ENCODE measurements at regions not wholly inside any gene's neighbourhood (a gene's known extent, or its start where the extent isn't known, plus 50 kb on each side); places are given as distances from the start of the nearest gene placed in this dataset.

DNA sequence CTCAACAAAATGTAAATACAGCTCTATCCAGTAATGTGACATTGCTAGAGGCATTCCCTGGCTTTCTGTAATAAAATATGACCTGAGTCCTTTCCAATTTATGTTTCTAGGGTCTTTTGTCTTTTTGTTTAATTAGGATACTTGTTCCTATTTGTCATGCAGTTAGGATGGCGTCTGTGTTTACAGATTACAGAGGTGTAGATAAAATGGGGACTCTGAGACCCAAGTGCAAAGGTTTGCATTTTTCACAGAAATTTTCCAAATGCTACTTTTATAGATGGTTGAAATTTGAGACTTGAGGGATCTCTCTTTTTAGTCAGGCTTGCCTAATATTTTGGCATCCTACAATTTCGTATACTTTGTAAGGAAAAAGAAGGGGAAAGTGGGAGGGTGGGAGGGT lies 332.4 kb downstream of the PTEN start:
- TF ChIP-seq EP300 (IDR thresholded peaks at IDR 0.05; ENCODE audit: borderline replicate concordance) (no peak), YY1 (IDR thresholded peaks at IDR 0.05; ENCODE audit: low read depth) (no peak), TAF1 (IDR thresholded peaks at IDR 0.05; ENCODE audit: low read depth) (no peak)
- TF ChIP-seq, protein P1, sequence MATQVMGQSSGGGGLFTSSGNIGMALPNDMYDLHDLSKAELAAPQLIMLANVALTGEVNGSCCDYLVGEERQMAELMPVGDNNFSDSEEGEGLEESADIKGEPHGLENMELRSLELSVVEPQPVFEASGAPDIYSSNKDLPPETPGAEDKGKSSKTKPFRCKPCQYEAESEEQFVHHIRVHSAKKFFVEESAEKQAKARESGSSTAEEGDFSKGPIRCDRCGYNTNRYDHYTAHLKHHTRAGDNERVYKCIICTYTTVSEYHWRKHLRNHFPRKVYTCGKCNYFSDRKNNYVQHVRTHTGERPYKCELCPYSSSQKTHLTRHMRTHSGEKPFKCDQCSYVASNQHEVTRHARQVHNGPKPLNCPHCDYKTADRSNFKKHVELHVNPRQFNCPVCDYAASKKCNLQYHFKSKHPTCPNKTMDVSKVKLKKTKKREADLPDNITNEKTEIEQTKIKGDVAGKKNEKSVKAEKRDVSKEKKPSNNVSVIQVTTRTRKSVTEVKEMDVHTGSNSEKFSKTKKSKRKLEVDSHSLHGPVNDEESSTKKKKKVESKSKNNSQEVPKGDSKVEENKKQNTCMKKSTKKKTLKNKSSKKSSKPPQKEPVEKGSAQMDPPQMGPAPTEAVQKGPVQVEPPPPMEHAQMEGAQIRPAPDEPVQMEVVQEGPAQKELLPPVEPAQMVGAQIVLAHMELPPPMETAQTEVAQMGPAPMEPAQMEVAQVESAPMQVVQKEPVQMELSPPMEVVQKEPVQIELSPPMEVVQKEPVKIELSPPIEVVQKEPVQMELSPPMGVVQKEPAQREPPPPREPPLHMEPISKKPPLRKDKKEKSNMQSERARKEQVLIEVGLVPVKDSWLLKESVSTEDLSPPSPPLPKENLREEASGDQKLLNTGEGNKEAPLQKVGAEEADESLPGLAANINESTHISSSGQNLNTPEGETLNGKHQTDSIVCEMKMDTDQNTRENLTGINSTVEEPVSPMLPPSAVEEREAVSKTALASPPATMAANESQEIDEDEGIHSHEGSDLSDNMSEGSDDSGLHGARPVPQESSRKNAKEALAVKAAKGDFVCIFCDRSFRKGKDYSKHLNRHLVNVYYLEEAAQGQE (IDR thresholded peaks at IDR 0.05; ENCODE audit: low read depth) = no peak

Measured in Ishikawa (cell line).